GM21529 (cell line): ENCODE measurements at regions not wholly inside any gene's neighbourhood (a gene's known extent, or its start where the extent isn't known, plus 50 kb on each side); places are given as distances from the start of the nearest gene placed in this dataset.
"Not testable (repeated sequence)": the region's sequence is repeated elsewhere in the genome, so short reads cannot be mapped to it uniquely, and the experiment has no call there.

ENCODE experiments used
- ATAC-seq: cut with Tn5 transposase; IDR thresholded peaks from one replicate; pipeline ENCODE4 v1.9.1; 2021; ENCODE audit not compliant: unreplicated experiment

- ATAC-seq: no peak
Observed at GRCh38 chr14:83838226-83838625, 1691.7 kb upstream of the FLRT2 start.

- ATAC-seq: no peak
Observed at GRCh38 chr14:83842547-83842946, 1687.4 kb upstream of the FLRT2 start.

- no peak for ATAC-seq
Observed at GRCh38 chr14:83847102-83847501, 1682.8 kb upstream of the FLRT2 start.

GRCh38 chr14:83850092-83850491 lies 1679.9 kb upstream of the FLRT2 start:
- ATAC-seq: no peak

- ATAC-seq: no peak
Observed at GRCh38 chr14:83856334-83856733, 1673.6 kb upstream of the FLRT2 start.

- ATAC-seq: no peak
Observed at GRCh38 chr14:83860631-83861155, 1669.3 kb upstream of the FLRT2 start.

- no peak for ATAC-seq
Observed at GRCh38 chr14:83863042-83863774, 1666.7 kb upstream of the FLRT2 start.

- ATAC-seq: no peak
Observed at GRCh38 chr14:83864106-83864505, 1665.8 kb upstream of the FLRT2 start.

- no peak for ATAC-seq
Observed at GRCh38 chr14:83867566-83868225, 1662.2 kb upstream of the FLRT2 start.

- ATAC-seq: no peak
Observed at GRCh38 chr14:83870546-83871270, 1659.2 kb upstream of the FLRT2 start.

- no peak for ATAC-seq
Observed at GRCh38 chr14:83873669-83874068, 1656.3 kb upstream of the FLRT2 start.

GRCh38 chr14:83874662-83875061 lies 1655.3 kb upstream of the FLRT2 start:
- no peak for ATAC-seq

GRCh38 chr14:83883732-83884131 lies 1646.2 kb upstream of the FLRT2 start:
- ATAC-seq: no peak

GRCh38 chr14:83885837-83886293 lies 1644.1 kb upstream of the FLRT2 start:
- ATAC-seq: no peak

GRCh38 chr14:83887866-83888265 lies 1642.1 kb upstream of the FLRT2 start:
- ATAC-seq: no peak

- ATAC-seq: no peak
Observed at GRCh38 chr14:83893447-83893846, 1636.5 kb upstream of the FLRT2 start.

- no peak for ATAC-seq
Observed at GRCh38 chr14:83894568-83894967, 1635.4 kb upstream of the FLRT2 start.

GRCh38 chr14:83898558-83898957 lies 1631.4 kb upstream of the FLRT2 start:
- ATAC-seq: not testable (repeated sequence)

- ATAC-seq: no peak
Observed at GRCh38 chr14:83899706-83900105, 1630.2 kb upstream of the FLRT2 start.

GRCh38 chr14:83905157-83905556 lies 1624.8 kb upstream of the FLRT2 start:
- no peak for ATAC-seq

GRCh38 chr14:83908419-83908818 lies 1621.5 kb upstream of the FLRT2 start:
- ATAC-seq: no peak

GRCh38 chr14:83909507-83909906 lies 1620.4 kb upstream of the FLRT2 start:
- ATAC-seq: no peak
